ENCODE measurements at regions not wholly inside any gene's neighbourhood (a gene's known extent, or its start where the extent isn't known, plus 50 kb on each side); places are given as distances from the start of the nearest gene placed in this dataset.

DNA sequence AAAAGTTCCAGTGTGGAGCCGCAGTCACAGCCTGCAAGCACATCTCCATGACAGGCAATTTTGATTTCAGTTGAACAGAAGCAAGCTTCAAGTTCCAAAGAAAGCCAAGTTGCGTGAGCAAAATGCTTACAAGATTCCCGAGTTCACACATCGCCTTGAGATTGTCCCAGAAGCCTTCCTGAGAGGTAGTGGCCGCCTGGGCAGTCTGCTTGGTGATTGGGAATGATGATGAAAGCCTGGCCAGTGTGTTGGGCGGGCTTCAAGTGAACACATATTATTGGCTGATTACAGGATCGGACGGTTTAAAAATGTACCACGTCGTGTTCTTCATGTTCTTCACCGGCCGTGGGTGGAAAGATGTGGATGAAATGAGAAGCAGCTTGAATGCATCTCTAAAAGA is 185.5 kb downstream of the FOXL1 start:
- TF ChIP-seq, protein P1, sequence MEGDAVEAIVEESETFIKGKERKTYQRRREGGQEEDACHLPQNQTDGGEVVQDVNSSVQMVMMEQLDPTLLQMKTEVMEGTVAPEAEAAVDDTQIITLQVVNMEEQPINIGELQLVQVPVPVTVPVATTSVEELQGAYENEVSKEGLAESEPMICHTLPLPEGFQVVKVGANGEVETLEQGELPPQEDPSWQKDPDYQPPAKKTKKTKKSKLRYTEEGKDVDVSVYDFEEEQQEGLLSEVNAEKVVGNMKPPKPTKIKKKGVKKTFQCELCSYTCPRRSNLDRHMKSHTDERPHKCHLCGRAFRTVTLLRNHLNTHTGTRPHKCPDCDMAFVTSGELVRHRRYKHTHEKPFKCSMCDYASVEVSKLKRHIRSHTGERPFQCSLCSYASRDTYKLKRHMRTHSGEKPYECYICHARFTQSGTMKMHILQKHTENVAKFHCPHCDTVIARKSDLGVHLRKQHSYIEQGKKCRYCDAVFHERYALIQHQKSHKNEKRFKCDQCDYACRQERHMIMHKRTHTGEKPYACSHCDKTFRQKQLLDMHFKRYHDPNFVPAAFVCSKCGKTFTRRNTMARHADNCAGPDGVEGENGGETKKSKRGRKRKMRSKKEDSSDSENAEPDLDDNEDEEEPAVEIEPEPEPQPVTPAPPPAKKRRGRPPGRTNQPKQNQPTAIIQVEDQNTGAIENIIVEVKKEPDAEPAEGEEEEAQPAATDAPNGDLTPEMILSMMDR (IDR thresholded peaks at IDR 0.05 in 2 of 3, conservative IDR thresholded peaks at IDR 0.05 in 1 of 3; ENCODE audit: control insufficient read depth in 2 of 3, extremely low read depth in 1 of 3, insufficient read depth in 1 of 3, low read depth in 3 of 3, low read length in 3 of 3), result no peak
- no peak for TF ChIP-seq POLR2A (IDR thresholded peaks at IDR 0.05; ENCODE audit: low read depth, low read length)
- TF ChIP-seq BHLHE40 (IDR thresholded peaks at IDR 0.05; ENCODE audit: borderline replicate concordance in 1 of 2, low read depth in 2 of 2, low read length in 1 of 2), result no peak
- no peak for TF ChIP-seq TAF1 (IDR thresholded peaks at IDR 0.05; ENCODE audit: borderline replicate concordance, low read depth, low read length)
- no peak for TF ChIP-seq BCL11A (IDR thresholded peaks at IDR 0.05; ENCODE audit: low read depth, low read length)
- TF ChIP-seq EP300 (IDR thresholded peaks at IDR 0.05; ENCODE audit: borderline replicate concordance in 1 of 2, control insufficient read depth in 1 of 2, low read depth in 2 of 2, low read length in 2 of 2), result no peak
- no peak for TF ChIP-seq JUND (IDR thresholded peaks at IDR 0.05; ENCODE audit: low read depth, low read length)
- no peak for TF ChIP-seq MXI1 (IDR thresholded peaks at IDR 0.05; ENCODE audit: low read depth, low read length)
- no peak for TF ChIP-seq POLR2AphosphoS5 (IDR thresholded peaks at IDR 0.05; ENCODE audit: low read length)
- no peak for TF ChIP-seq IKZF1 (conservative IDR thresholded peaks at IDR 0.05)
- TF ChIP-seq, protein P2, sequence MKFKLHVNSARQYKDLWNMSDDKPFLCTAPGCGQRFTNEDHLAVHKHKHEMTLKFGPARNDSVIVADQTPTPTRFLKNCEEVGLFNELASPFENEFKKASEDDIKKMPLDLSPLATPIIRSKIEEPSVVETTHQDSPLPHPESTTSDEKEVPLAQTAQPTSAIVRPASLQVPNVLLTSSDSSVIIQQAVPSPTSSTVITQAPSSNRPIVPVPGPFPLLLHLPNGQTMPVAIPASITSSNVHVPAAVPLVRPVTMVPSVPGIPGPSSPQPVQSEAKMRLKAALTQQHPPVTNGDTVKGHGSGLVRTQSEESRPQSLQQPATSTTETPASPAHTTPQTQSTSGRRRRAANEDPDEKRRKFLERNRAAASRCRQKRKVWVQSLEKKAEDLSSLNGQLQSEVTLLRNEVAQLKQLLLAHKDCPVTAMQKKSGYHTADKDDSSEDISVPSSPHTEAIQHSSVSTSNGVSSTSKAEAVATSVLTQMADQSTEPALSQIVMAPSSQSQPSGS (IDR thresholded peaks at IDR 0.05; ENCODE audit: low read length), result no peak
